DMS114 treated with DMSO at 0.1 percent for 48 hours (cell line): ENCODE measurements at regions not wholly inside any gene's neighbourhood (a gene's known extent, or its start where the extent isn't known, plus 50 kb on each side); places are given as distances from the start of the nearest gene placed in this dataset.
A peak's percentile ranks its signal among the peaks of the same experiment; 100 is the strongest.
"Not testable (repeated sequence)": the region's sequence is repeated elsewhere in the genome, so short reads cannot be mapped to it uniquely, and the experiment has no call there.

Experiments used
- DNase-seq: peaks from one replicate; lab custom pipeline; 2025; ENCODE audit not compliant: unreplicated experiment; lab: John Stamatoyannopoulos, UW

DNA sequence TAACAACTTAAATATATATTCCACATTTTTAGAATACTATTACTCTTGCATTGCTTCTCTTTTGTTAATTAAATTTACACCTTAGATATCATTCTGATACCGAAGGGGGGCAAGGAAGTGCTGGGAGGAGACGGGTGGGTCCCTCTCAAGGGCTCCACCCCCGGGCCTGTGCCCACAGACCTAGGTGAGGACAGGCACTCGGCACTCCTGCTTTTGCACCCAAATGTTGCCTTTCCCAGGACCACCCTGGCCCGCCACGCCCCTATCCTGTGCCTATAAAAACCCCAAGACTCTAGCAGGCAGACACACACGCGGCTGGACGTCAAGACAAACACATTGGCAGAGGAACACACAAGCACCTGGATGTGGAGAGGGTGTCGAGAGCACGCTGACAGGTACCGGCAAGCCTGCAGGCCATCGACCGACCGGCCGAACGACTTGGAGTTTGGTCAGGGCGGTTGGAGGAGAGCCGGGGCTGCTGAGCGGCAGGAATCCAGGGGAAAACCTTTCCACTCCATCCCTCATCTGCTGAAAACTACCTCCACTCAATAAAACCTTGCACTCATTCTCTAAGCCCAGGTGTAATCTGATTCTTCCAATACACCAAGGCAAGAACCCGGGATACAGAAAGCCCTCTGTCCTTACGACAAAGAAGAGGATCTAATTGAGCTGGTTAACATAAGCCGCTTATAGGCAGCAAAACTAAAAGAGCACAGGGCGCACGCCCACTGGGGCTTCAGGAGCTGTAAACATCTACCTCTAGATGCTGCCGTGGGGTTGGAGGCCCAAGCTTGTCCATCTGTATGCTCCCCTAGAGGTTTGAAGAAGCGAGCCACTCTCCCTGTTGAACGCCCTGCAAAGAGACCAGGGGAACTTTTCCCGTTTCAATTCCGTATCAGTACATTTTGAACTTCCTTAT, 197.4 kb upstream of the PRSS16 start:
- DNase-seq: no peak

DNA sequence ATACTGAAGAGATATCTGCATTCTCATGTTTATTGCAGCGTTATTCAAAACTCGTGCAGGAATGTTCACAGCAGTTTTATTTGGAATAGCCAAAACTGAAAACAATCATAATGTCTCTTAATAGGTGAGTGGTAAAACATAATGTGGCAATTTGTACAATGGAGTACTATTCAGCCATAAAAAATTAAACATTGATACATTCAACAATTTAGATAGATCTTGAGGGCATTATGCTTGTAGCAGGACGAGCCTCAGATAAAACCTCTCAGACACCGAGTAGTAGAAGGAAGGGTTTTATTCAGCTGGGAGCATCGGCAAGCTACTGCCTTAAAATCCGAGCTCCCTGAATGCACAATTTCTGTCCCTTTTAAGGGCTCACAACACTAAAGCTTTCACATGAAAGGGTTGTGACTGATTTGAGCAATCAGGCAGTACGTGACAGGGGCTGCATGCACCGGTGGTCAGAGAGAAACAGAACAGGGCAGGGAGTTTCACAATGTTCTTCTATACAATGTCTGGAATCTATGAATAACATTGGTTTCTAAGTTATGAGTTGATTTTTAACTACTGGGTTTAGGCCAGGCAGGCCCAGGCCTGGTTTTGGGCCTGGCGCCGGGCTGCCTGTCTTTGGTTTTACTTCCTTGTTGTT, 195.3 kb upstream of the PRSS16 start:
- not testable (repeated sequence) for DNase-seq

DNA sequence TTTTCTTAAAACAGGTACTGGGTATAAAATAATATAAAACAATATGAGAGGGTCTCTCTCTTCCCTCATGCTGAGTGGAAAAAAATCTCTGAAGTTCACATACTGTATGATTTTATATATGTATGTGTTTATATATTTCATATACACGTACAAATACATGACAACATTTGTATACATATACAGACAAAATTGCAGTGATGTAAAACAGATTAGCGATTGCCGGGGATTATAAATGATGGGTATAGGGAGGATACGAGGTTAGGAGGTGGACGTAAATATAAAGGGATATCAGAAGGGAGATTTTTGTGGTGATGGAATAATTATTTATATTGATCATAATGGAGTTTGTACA, 194.8 kb upstream of the PRSS16 start:
- no peak for DNase-seq

DNA sequence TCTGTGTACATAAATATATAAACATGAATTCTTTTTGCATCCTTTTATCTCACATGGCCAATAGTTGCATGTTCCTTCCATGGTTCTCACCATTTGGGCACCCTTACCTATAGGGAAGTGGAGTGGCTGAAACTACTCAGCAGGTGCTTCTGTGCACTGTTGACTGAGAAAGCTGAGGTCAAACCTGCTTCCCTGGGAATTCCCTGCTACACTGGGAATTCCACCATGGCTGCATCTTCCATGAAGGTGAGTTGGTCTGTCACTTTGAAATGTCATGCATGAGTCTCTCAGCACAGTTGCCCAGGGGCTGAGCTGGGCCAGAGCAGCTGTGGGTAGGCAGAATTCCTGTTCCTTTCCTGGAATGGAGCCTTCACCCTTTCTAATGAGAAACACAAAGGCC, 193.8 kb upstream of the PRSS16 start:
- no peak for DNase-seq

DNA sequence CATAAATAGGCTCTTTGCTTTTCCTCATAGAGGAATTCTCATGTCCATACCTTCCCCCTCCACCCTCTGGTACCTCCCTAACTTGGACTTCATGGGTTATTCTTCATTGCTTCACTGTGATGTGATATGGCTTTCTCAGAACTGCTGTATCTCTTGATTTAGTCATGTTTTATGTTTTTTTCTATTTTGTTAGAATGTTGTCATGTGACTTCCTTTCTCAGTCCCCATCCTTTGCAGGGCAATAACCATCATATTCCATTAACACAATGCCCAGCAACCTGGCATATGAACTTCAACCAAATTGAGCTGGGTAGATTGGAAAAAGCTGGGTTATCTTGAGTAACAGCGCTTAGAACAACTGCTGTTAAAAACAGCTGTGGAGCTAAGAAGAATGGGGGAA, 190.9 kb upstream of the PRSS16 start:
- DNase-seq: no peak

DNA sequence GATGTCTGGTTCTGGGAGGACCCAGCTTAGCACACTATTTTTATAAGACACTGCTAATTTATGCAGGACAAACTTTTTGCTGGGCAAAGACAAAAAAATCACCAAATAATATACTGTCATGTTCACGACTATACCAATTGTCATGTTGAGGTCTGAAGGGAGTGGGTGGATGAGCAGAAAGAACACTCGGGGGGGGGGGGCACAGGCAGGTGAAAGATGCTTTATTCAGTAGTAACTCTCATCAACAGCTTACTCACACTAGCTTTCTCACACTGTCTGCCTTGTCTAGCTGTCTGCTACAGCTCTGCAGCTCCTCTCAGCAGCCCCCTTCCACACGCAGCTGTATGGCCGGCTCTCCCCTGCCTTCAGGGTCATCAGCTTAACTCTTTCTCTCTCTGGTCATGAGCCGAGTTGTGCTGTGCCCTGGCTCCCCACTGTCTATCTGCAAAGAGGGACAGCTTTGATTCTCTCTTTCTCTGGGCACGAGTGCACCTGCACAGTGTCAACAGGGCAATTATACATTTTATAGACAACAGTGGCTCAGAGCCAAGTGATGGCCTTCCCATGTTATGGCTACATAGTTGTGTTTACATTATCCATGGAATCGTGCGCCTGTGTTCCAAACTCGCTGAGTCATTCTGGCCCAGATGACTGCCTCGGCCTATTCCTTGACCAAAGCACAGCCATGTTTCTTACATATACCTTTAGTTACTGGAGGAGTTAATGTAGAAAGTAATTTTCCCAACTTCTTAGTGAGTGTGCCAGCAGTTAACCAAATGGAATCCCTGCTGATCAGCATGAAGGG, 187.7 kb upstream of the PRSS16 start:
- DNase-seq: no peak

DNA sequence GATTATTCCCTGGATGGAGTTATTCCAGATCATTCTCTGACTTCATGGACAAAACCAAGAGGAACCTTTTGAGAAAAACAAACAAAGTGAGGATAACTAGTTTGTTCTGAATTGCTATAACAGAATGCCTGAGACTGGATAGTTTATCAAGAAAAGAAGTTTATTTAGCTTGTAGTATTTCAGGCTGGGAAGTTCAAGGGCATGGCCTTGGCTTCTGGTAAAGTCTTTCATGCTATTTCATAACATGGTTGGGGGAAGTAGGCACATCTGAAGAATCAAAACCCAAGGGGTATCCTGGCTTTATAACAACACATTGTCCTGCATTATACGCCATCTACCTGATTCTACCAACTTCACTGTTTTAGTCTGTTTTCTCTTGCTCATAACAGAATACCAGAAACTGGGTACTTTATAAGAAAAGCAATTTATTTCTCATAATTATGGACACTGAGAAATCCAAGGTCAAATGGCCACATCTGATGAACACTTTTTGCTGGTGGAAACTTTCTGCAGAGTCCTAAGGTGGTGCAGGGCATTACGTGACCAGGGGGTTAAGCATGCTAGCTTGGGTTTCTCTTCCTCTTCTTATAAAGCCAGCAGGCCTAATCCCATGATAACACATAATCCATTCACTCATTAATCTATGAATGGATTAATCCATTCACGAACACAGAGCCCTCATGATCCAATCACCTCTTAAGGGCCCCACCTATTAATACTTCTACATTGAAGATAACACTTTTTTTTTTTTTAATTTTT, 186.1 kb upstream of the PRSS16 start:
- DNase-seq: no peak

DNA sequence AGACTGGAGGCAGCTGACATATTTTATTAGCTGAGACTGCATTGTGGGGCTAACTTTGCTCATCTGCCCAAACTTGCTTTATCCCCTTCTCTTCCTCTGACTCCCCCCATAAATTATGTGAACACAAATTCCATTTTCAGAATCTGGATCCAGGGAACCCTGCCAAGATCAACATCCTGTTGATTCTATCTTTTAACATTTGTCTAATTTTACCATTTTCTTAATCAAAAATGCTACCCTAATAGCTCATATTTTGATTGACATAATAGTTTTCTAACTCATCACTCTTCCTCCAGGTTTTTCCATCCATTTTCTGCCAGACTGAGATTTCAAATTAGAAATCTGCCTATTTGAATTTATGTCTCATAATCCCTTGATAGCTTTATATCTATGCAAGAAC, 184.7 kb upstream of the PRSS16 start:
- no peak for DNase-seq

DNA sequence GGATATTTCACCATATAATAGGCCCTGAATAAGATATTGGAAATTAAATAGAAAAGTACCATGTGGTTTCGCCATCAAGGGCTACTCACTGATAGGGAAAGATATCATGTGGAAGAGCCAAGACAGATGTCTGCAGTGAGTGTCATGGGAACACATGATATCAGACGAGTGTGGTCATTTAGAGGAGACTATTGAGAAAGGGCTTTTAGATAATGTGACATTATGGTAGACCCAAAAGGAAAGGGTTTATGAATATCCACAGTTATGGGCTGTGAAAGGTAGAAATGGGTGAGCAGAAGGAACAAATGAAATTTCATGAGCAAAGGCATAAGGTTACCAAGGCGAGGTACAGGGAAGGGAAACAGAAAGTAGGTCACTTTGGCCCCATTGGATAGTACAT, 182.3 kb upstream of the PRSS16 start:
- DNase-seq: no peak

DNA sequence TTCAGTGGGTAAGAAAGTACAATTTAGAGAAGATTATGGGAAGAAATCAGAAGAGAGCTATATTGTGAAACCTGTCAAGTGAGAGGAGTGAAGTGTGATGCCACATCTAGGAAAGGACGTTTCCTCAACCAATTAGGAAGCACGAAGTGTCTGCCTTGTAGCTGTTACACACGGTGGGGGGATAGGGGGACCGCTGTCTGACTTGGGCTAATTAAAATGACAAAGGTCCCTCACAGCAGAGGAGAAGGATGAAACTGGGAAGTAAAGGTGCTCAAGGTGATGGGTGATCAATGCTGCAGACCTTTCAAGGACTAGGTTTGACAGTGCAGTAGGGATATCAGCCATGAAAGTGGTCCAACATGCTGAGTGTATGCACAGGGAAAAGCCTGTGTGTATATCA, 181.1 kb upstream of the PRSS16 start:
- DNase-seq: no peak

DNA sequence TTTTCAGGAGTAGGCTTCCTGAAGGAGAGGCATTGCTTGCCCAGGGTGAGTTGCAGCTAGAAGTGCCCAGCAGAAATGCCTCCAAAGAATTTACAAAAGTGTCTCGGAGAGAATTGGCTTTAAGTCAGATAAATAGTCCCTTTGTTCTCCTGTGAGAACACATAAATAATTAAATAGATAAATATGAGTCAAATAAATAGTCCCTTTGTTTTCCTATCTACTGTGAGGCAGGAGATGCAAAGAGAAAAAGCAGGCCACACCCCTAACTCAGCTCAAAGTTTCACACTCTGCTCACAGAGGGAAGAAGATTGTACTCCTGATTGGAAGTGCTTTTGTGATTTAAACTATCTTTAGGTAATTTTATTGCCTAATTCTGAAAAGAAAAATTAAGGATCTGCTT, 180.7 kb upstream of the PRSS16 start:
- no peak for DNase-seq

DNA sequence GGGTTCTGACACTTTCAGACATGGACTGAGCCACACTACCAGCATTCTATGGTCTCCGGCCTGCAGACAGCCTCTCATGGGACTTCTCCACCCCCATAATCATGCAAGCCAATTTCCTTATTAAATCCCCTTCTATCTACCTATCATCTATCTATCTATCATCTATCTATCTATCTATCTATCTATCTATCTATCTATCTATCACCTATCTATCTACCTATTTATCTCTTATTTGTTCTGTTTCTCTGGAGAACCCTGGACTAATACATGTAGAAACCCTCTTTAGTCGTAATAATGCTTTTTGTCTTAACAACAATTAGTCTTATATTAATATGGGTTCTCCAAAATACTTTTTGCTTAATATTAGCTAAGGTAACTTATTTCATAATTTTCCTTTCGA, 174.1 kb upstream of the PRSS16 start:
- no peak for DNase-seq

DNA sequence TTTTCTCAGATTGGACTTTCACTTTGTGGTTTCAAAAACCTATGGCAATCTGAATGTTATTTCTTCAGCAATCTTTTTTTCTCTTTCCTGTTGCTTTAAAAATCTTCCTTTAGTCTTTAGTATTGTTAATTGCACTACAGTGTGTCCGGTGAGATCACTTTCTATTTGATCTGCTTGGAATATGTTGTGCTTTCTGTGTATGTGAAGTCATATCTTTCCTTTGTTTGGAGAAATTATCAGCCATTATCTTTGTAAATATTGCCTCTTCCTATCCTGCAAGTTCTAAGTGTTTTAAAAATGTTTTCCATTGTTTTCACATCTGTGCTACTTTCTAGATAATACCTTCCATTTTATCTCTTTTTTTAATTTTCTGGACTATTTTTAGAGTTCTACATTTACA, 171.4 kb upstream of the PRSS16 start:
- DNase-seq: no peak

DNA sequence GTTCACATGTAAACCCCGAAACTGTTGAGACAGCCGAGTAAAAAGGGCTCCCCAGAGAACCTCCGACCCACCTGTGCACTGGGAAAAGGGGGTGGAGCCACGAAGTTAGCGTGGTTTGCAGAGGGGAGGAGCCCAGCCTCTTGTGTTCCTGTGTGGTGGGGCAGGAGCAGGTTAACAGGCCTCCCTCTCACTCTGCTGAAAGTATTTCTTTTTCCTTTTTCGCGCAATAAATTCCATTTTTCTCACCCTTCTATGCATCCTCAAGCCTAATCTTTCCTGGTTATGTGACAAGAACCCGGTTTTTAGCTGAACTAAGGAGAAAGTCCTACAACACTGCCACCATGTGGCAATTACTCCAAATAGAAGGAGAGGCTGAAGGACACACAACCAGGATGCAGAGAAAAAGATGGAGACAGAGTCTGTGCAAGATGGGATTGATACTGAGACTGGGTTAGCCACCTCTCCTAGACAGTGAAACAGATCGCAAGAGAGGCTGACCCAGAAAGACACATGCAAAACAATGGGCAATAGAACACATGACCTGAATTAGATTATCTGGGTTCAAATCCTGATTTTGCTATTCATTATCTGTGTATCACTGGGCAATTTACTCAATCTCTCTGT, 168.7 kb upstream of the PRSS16 start:
- DNase-seq: peak; percentile 84

DNA sequence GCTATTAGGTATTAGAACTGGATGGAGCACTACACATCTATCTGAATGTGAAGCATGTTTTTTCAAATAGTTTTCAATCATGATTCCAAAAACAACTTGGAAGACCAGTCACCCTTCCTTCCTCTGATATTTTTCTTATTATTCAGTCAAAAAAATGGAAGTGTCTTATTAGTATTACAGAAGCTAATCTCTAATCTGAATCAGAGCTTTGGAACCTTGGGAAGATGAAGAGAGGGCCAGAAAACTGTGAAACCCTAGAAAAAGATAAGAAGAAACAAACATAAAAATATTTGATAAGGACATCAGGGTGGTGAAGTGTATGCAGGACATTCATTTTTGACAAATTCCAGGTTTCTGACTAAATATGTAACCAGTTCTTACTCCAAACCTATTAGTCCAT, 166.3 kb upstream of the PRSS16 start:
- no peak for DNase-seq

DNA sequence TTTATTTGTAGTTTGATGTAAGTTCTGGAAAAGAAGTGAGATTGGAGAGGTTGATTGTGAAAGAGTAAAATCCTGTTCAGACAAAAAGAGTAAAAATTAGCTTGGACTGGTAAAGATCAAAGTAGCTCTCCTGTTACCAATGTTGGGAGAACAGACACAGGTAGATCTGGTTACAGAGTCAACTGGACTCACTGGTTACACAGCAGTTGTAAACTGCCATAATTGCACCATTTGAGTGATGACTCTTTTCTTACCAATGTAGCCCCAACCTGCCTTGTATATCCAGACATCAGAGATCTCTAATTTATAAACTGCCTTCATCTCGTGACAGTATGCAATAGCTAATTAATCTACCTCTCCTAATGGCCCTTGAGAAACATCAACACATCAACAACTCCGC, 165.6 kb upstream of the PRSS16 start:
- DNase-seq: no peak

DNA sequence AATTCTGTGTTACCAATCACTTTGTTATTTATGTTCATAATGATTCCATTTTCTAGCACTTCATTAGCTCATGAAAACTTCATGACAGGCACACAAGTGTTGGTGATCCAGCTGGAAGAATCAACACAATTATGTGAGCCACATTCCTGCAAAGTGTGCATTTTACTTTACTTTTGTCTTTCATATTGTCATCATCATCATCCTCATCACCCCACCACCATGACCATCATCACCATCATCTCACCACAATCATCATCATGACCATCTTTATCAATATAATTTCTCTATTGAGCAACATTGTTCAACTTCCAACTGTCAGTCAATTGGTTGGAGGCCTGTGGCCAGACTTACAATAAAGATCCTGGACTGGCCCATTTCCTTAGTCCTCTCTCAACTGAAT, 159.4 kb upstream of the PRSS16 start:
- DNase-seq: no peak

DNA sequence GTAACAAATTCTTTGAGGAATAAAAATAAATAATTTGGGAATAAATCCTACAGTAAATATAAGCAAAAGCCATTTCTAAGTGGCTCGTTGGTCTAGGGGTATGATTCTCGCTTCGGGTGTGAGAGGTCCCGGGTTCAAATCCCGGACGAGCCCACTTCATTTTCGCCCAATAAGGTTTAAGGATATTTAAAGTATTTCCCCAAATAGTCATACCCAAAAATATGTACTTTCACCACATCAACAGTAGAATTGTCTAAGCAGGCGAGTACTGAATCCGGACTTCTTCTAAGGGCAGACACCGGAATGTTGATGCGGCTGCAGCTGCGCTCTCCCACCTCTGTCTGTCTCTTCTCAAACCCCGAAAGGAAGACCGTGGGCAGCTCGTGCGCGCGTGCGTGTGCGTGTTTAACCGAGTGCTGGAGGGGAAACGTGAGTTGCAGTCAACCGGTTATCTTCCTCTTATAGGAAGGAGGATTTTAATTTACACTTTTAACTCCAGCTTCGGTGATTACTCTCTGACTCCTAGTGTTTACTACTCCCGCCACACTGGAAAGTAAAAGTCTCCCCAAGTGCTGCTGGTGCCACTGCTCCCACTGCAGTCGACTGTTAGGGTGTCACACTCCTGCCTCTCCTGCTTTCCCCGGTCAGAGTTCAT, 155.7 kb upstream of the PRSS16 start:
- DNase-seq: peak; percentile 86

DNA sequence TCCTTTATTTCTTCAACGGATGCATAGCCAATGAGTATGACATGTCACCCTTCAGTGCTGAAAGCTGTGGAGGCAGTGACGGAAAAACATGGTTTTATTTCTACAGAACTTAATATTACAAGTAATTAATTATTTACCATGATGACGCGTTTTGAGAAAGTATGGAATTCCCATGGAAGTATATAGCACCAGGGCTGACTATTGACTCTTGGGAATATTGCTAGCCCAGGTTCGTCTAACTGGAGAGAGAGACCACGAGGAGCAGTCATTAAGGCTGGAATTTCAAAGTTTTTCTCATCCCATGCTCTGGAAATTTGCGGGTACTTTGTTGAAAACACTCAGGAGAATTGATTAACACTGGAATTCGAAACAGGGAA, 155.2 kb upstream of the PRSS16 start:
- no peak for DNase-seq

DNA sequence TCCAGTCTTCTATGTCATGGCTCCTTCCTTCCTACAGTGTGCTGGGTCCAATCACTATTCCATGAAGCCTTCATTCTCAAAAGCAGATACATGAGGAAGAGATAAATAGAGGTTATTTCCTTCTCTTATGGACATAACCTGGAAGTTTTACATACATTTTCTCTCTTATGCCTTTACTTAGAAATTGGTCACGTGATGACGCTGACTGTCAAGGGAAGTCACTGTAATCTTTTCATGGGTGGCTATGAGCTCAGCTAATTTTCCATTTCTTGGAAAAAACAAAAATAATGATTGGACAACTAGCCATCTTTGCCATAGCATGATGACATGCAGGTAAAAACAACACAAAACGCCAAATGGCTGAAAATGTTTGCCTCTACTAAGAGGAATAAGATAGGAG, 151.6 kb upstream of the PRSS16 start:
- no peak for DNase-seq
